GM12891 (cell line): ENCODE measurements at regions not wholly inside any gene's neighbourhood (a gene's known extent, or its start where the extent isn't known, plus 50 kb on each side); places are given as distances from the start of the nearest gene placed in this dataset.

Experiments used
- SPI1 ChIP-seq: IDR thresholded peaks from 2 replicates; pipeline ENCODE4 v1.6.1; 2011; ENCODE audit warnings: low read depth, low read length, control low read depth
- TAF1 ChIP-seq: IDR thresholded peaks from 2 replicates; pipeline ENCODE4 v1.6.1; 2011; ENCODE audit warnings: low read depth, low read length, control low read depth

DNA sequence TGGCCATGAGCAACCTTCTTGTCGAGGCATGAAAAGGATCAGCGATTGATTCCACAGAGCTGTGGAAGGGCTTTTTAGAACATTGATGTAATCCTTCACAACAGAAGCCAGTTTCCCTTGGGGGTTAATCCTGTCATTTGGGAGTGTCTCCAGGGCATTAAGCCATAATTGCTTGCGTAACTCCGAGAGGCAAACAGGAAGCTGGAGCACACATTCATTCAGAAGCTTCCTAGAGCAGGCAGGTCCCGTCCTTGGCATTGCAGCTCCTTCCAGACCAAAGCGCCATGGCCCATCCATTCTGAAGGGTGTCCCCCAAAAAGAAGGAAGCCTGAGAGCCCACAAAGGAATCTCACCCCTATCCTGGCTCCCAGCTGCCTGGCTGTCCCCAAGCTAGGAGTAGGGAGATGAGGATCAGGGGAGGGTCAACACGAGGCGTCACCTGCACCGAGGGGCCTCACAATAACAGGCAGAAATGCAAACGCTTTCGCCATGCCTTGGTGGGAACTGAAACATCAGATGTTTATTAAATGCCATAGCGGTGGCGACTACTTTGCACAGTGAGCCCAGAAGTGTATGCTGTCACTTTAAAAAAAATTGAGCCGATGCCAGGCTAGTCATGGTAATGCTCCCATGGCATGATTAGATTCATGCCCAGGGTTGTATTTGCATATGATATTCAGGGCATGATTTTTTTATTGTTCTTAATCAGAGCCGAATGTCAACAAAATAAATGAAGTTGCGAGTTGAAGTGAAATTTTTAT, 339.4 kb downstream of the BCL11A start:
- TF ChIP-seq TAF1 (no peak), SPI1 (no peak)
